ENCODE measurements at regions not wholly inside any gene's neighbourhood (a gene's known extent, or its start where the extent isn't known, plus 50 kb on each side); places are given as distances from the start of the nearest gene placed in this dataset.

GRCh38 chr1:245031041-245031440 is 123.7 kb upstream of the KIF26B start:
- Histone ChIP-seq H3K4me3 (no peak overlapping the region), H4K20me1 (ENCODE audit: low read depth) (no peaks in the 10 kb centered on the region), H3K9ac (no peak overlapping the region), H3F3A (ENCODE audit: low read depth) (no peaks in the 10 kb centered on the region), H3K36me3 (no peaks in the 10 kb centered on the region), H3K9me3 (ENCODE audit: low read depth) (no peaks in the 10 kb centered on the region), H3K27ac (no peak overlapping the region), H3K27me3 (no peaks in the 10 kb centered on the region), H3K79me2 (ENCODE audit: low read depth) (no peaks in the 10 kb centered on the region), H2AFZ (replicated peaks) (no peak overlapping the region), H3K4me1 (no peaks in the 10 kb centered on the region), H3K4me2 (no peak overlapping the region)
- Mint-ChIP-seq H3K36me3 (no peaks in the 10 kb centered on the region), H3K4me3 (no peak overlapping the region), H3K4me1 (no peaks in the 10 kb centered on the region), H3K27me3 (ENCODE audit: insufficient read depth, low read depth) (no peaks in the 10 kb centered on the region), H3K9me3 (peaks cover 3% of the 10 kb centered on the region), H3K27ac (no peak overlapping the region)
- TF ChIP-seq CTCF (IDR thresholded peaks at IDR 0.05) (no peak), EZH2phosphoT487 (IDR thresholded peaks at IDR 0.05) (no peak), EZH2 (IDR thresholded peaks at IDR 0.05) (no peak)
- DNase-seq (ENCODE audit: low spot score) = no peak

- Histone ChIP-seq H4K20me1 (ENCODE audit: low read depth) (no peaks in the 10 kb centered on the region), H3K4me2 (no peak overlapping the region), H3F3A (ENCODE audit: low read depth) (no peaks in the 10 kb centered on the region), H3K9me3 (ENCODE audit: low read depth) (no peaks in the 10 kb centered on the region), H3K36me3 (no peaks in the 10 kb centered on the region), H3K4me3 (no peak overlapping the region), H3K4me1 (no peaks in the 10 kb centered on the region), H3K27ac (no peak overlapping the region), H3K79me2 (ENCODE audit: low read depth) (no peaks in the 10 kb centered on the region), H2AFZ (replicated peaks) (no peak overlapping the region), H3K9ac (no peak overlapping the region), H3K27me3 (no peaks in the 10 kb centered on the region)
- H3K4me1 Mint-ChIP-seq = no peaks in the 10 kb centered on the region
- no peak overlapping the region for H3K27ac Mint-ChIP-seq
- TF ChIP-seq EZH2 (IDR thresholded peaks at IDR 0.05) = no peak
- TF ChIP-seq CTCF (IDR thresholded peaks at IDR 0.05) = no peak
- no peak for TF ChIP-seq EZH2phosphoT487 (IDR thresholded peaks at IDR 0.05)
- H3K27me3 Mint-ChIP-seq (ENCODE audit: insufficient read depth, low read depth) = peaks cover 2% of the 10 kb centered on the region
- no peak overlapping the region for H3K4me3 Mint-ChIP-seq
- H3K9me3 Mint-ChIP-seq = no peaks in the 10 kb centered on the region
- peaks cover 7% of the 10 kb centered on the region for H3K36me3 Mint-ChIP-seq
- DNase-seq (ENCODE audit: low spot score) = no peak
Measured at GRCh38 chr1:245026247-245026646, 128.5 kb upstream of the KIF26B start.

- DNase-seq (ENCODE audit: low spot score) = no peak
- Histone ChIP-seq H3K4me2 (no peak overlapping the region), H3K9ac (no peak overlapping the region), H2AFZ (replicated peaks) (no peak overlapping the region), H3F3A (ENCODE audit: low read depth) (no peaks in the 10 kb centered on the region), H3K27me3 (no peaks in the 10 kb centered on the region), H3K9me3 (ENCODE audit: low read depth) (no peaks in the 10 kb centered on the region), H3K4me3 (no peak overlapping the region), H3K36me3 (no peaks in the 10 kb centered on the region), H3K79me2 (ENCODE audit: low read depth) (no peaks in the 10 kb centered on the region), H3K4me1 (no peaks in the 10 kb centered on the region), H4K20me1 (ENCODE audit: low read depth) (no peaks in the 10 kb centered on the region), H3K27ac (no peak overlapping the region)
- TF ChIP-seq CTCF (IDR thresholded peaks at IDR 0.05) = no peak
- TF ChIP-seq EZH2 (IDR thresholded peaks at IDR 0.05) = no peak
- no peak for TF ChIP-seq EZH2phosphoT487 (IDR thresholded peaks at IDR 0.05)
- Mint-ChIP-seq H3K4me1 (no peaks in the 10 kb centered on the region), H3K36me3 (peaks cover 7% of the 10 kb centered on the region), H3K27ac (no peak overlapping the region), H3K9me3 (no peaks in the 10 kb centered on the region), H3K4me3 (no peak overlapping the region), H3K27me3 (ENCODE audit: insufficient read depth, low read depth) (peaks cover 2% of the 10 kb centered on the region)
Measured at GRCh38 chr1:245025525-245025924, 129.3 kb upstream of the KIF26B start.
